Caco-2 (cell line): ENCODE measurements at regions not wholly inside any gene's neighbourhood (a gene's known extent, or its start where the extent isn't known, plus 50 kb on each side); places are given as distances from the start of the nearest gene placed in this dataset.

ENCODE experiments used
- BruUV-seq: library from RNA; stranded (reverse); fragments of 400-500 nt; replicated peaks from 2 replicates; lab custom pipeline; 2021; lab: Mats Ljungman, UMichigan
- CTCF ChIA-PET: fragments of 300-600 bp; sonication (Branson Sonifier 250); formaldehyde crosslinking; loops from one replicate; lab custom pipeline; 2022; ENCODE audit warnings: antibody characterized with exemption; lab: Charles Lee
- POLR2A ChIA-PET: fragments of 300-600 bp; sonication (Branson Sonifier 250); formaldehyde crosslinking; loops from one replicate; lab custom pipeline; 2022; ENCODE audit warnings: antibody characterized with exemption; lab: Charles Lee
- DNase-seq, 2 experiments: peaks; one replicate each; pipeline versions ENCODE4 v3.0.0 to v3.0.0-alpha.2; 2020 to 2022
- H3K27me3 ChIP-seq: replicated peaks from 2 replicates; pipeline ENCODE4 v1.6.0; 2011; ENCODE audit warnings: low read length; ENCODE audit not compliant: control insufficient read depth, insufficient read depth
- H3K36me3 ChIP-seq: 2 replicates; pipeline ENCODE4 v1.5.1; 2011; ENCODE audit warnings: low read length; ENCODE audit not compliant: control insufficient read depth, insufficient read depth
- H3K4me1 ChIP-seq: fragments of 250-450 bp; sonication (Bioruptor Pico); 2 replicates; pipeline ENCODE4 v1.5.1; 2020; ENCODE audit warnings: mild to moderate bottlenecking
- H3K4me3 ChIP-seq: 2 replicates; pipeline ENCODE4 v1.5.1; 2011; ENCODE audit warnings: low read depth, mild to moderate bottlenecking, control low read depth, low read length
- H3K9me3 ChIP-seq: fragments of 250-450 bp; sonication (Bioruptor Pico); 2 replicates; pipeline ENCODE4 v1.5.1; 2020; ENCODE audit warnings: mild to moderate bottlenecking, moderate library complexity
- H3K27ac Mint-ChIP-seq: one replicate; pipeline ENCODE4 v1.8.0; 2022; ENCODE audit warnings: mixed read lengths; ENCODE audit not compliant: unreplicated experiment
- H3K27me3 Mint-ChIP-seq: one replicate; pipeline ENCODE4 v1.8.0; 2022; ENCODE audit warnings: mixed read lengths; ENCODE audit not compliant: insufficient read depth, unreplicated experiment
- H3K36me3 Mint-ChIP-seq: one replicate; pipeline ENCODE4 v1.8.0; 2022; ENCODE audit warnings: mild to moderate bottlenecking, mixed read lengths; ENCODE audit not compliant: insufficient read depth, unreplicated experiment
- H3K4me1 Mint-ChIP-seq: one replicate; pipeline ENCODE4 v1.8.0; 2022; ENCODE audit warnings: low read depth, mixed read lengths; ENCODE audit not compliant: unreplicated experiment
- H3K4me3 Mint-ChIP-seq: one replicate; pipeline ENCODE4 v1.8.0; 2022; ENCODE audit warnings: mild to moderate bottlenecking, moderate library complexity, mixed read lengths; ENCODE audit not compliant: unreplicated experiment
- H3K9me3 Mint-ChIP-seq: one replicate; pipeline ENCODE4 v1.8.0; 2022; ENCODE audit warnings: mixed read lengths; ENCODE audit not compliant: unreplicated experiment
- CTCF ChIP-seq, 2 experiments: fragments of 200-600 bp in 1 of 2; IDR thresholded peaks; 1 replicate in 1 of 2; 2 replicates in 1 of 2; pipeline versions ENCODE4 v1.5.1 to v1.8.0; 2011 to 2022; ENCODE audit warnings: antibody characterized with exemption in 1 of 2, control low read depth in 1 of 2, inconsistent platforms in 1 of 2, low read depth in 1 of 2, low read length in 1 of 2, mild to moderate bottlenecking in 1 of 2, moderate library complexity in 1 of 2; ENCODE audit not compliant: insufficient read depth in 1 of 2, severe bottlenecking in 1 of 2, unreplicated experiment in 1 of 2
- intact Hi-C: fragments of 100-400 bp; cut with micrococcal nuclease; formaldehyde crosslinking; loops from one replicate; pipeline ENCODE4 v1.10.0; 2022; ENCODE audit not compliant: unreplicated experiment

- no peaks in the 10 kb centered on the region for H3K36me3 Mint-ChIP-seq
- no peak overlapping the region for H3K27ac Mint-ChIP-seq
- no peaks in the 10 kb centered on the region for H3K9me3 Mint-ChIP-seq
- no peaks in the 10 kb centered on the region for H3K36me3 ChIP-seq
- DNase-seq, result no peak
- no peaks in the 10 kb centered on the region for H3K4me1 ChIP-seq
- no TSS peak for BruUV-seq
- intact Hi-C loops, result no loop called here
- no peak for TF ChIP-seq CTCF (IDR thresholded peaks at IDR 0.05; ENCODE audit: insufficient read depth in 1 of 2, low read depth in 1 of 2, low read length in 1 of 2, severe bottlenecking in 1 of 2, unreplicated experiment in 1 of 2)
- no peaks in the 10 kb centered on the region for H3K4me1 Mint-ChIP-seq
- no peak overlapping the region for H3K4me3 Mint-ChIP-seq
- H3K27me3 ChIP-seq, result no peaks in the 10 kb centered on the region
- no peaks in the 10 kb centered on the region for H3K9me3 ChIP-seq
- H3K4me3 ChIP-seq, result no peak overlapping the region
- ChIA-PET CTCF (no interaction called here), POLR2A (no interaction called here)
- peaks cover 7% of the 10 kb centered on the region for H3K27me3 Mint-ChIP-seq
These were observed 189.2 kb upstream of the DSEL start for GRCh38 chr18:67705748-67706147.

- TF ChIP-seq CTCF (IDR thresholded peaks at IDR 0.05; ENCODE audit: insufficient read depth in 1 of 2, low read depth in 1 of 2, low read length in 1 of 2, severe bottlenecking in 1 of 2, unreplicated experiment in 1 of 2), result no peak
- no peaks in the 10 kb centered on the region for H3K36me3 Mint-ChIP-seq
- Histone ChIP-seq H3K36me3 (no peaks in the 10 kb centered on the region), H3K9me3 (no peaks in the 10 kb centered on the region), H3K4me1 (no peaks in the 10 kb centered on the region), H3K4me3 (no peak overlapping the region), H3K27me3 (no peaks in the 10 kb centered on the region)
- no peak for DNase-seq
- POLR2A ChIA-PET, result no interaction called here
- intact Hi-C loops, result no loop called here
- peaks cover 4% of the 10 kb centered on the region for H3K27me3 Mint-ChIP-seq
- no peaks in the 10 kb centered on the region for H3K4me1 Mint-ChIP-seq
- H3K4me3 Mint-ChIP-seq, result no peak overlapping the region
- CTCF ChIA-PET, result no interaction called here
- no TSS peak for BruUV-seq
- no peak overlapping the region for H3K27ac Mint-ChIP-seq
- no peaks in the 10 kb centered on the region for H3K9me3 Mint-ChIP-seq
These were observed 179.2 kb upstream of the DSEL start for GRCh38 chr18:67695684-67696083.

GRCh38 chr18:67694787-67695186 lies 178.3 kb upstream of the DSEL start:
- TF ChIP-seq CTCF (IDR thresholded peaks at IDR 0.05; ENCODE audit: insufficient read depth in 1 of 2, low read depth in 1 of 2, low read length in 1 of 2, severe bottlenecking in 1 of 2, unreplicated experiment in 1 of 2), result no peak
- no TSS peak for BruUV-seq
- no peak overlapping the region for H3K27ac Mint-ChIP-seq

More at GRCh38 chr18:67694787-67695186, 178.3 kb upstream of the DSEL start:
- Histone ChIP-seq H3K4me1 (no peaks in the 10 kb centered on the region), H3K4me3 (no peak overlapping the region), H3K27me3 (no peaks in the 10 kb centered on the region), H3K36me3 (no peaks in the 10 kb centered on the region), H3K9me3 (no peaks in the 10 kb centered on the region)
- no peak for DNase-seq
- intact Hi-C loops, result no loop called here
- no peak overlapping the region for H3K4me3 Mint-ChIP-seq
- ChIA-PET POLR2A (no interaction called here), CTCF (no interaction called here)
- no peaks in the 10 kb centered on the region for H3K36me3 Mint-ChIP-seq
- H3K27me3 Mint-ChIP-seq, result peaks cover 4% of the 10 kb centered on the region
- H3K4me1 Mint-ChIP-seq, result no peaks in the 10 kb centered on the region
- H3K9me3 Mint-ChIP-seq, result no peaks in the 10 kb centered on the region
